ENCODE measurements at regions not wholly inside any gene's neighbourhood (a gene's known extent, or its start where the extent isn't known, plus 50 kb on each side); places are given as distances from the start of the nearest gene placed in this dataset.

- no peaks in the 10 kb centered on the region for H3K9me1 ChIP-seq (ENCODE audit: insufficient read depth, low read length)
- H3K79me1 ChIP-seq (ENCODE audit: low read depth in 1 of 2, low read length in 2 of 2): no peaks in the 10 kb centered on the region
- DNase-seq (no peak), ATAC-seq (ENCODE audit: low read depth) (no peak)
- no peaks in the 10 kb centered on the region for H3K36me3 ChIP-seq (ENCODE audit: control insufficient read depth, insufficient read depth, low read length)
- H3K4me2 ChIP-seq (ENCODE audit: low read depth, low read length): no peak overlapping the region
- H3K4ac ChIP-seq (ENCODE audit: low read depth, low read length): no peak overlapping the region
- no peak overlapping the region for H3K18ac ChIP-seq (ENCODE audit: low read depth, low read length)
- in situ Hi-C loops (cut with MboI; ENCODE audit: low sequenced_read_pairs): no loop called here
- H4K8ac ChIP-seq (ENCODE audit: low read depth in 2 of 2, low read length in 2 of 2): no peak overlapping the region
- H2BK120ac ChIP-seq (ENCODE audit: low read depth, low read length): no peak overlapping the region
- no peak overlapping the region for H4K5ac ChIP-seq (ENCODE audit: low read depth, low read length)
- no peak overlapping the region for H4K91ac ChIP-seq (ENCODE audit: insufficient read depth, low read depth, low read length)
- H3K27me3 ChIP-seq (ENCODE audit: control insufficient read depth, insufficient read depth, low read length): no peaks in the 10 kb centered on the region
- H2AK5ac ChIP-seq (ENCODE audit: low read depth, low read length): no peak overlapping the region
- dilution Hi-C loops (cut with HindIII; ENCODE audit: low sequenced_read_pairs, unreplicated experiment): no loop called here
- intact Hi-C loops (cut with micrococcal nuclease): no loop called here
- H2AK9ac ChIP-seq (replicated peaks; ENCODE audit: low read depth, low read length, poor library complexity): no peak overlapping the region
- no peak overlapping the region for H3K23ac ChIP-seq (ENCODE audit: low read depth, low read length)
- no TSS peak for BruUV-seq (replicated peaks)
- no peak overlapping the region for H3K56ac ChIP-seq (ENCODE audit: extremely low read depth, insufficient read depth, low read length)
- no peak overlapping the region for H3K4me3 ChIP-seq (ENCODE audit: insufficient read depth, low read depth, low read length)
- no peak overlapping the region for H2BK20ac ChIP-seq (ENCODE audit: low read depth, low read length)
- peaks cover 53% of the 10 kb centered on the region for H3K9me3 ChIP-seq (ENCODE audit: control insufficient read depth, insufficient read depth, low read length)
- TF ChIP-seq NFE2L2 (IDR thresholded peaks at IDR 0.05; ENCODE audit: low read depth, low read length) (no peak), RCOR1 (IDR thresholded peaks at IDR 0.05; ENCODE audit: insufficient replicate concordance, low read length) (no peak), CTCF (conservative IDR thresholded peaks at IDR 0.05; ENCODE audit: low read depth, low read length) (no peak), POLR2A (IDR thresholded peaks at IDR 0.05; ENCODE audit: low read depth, low read length) (no peak), RAD21 (IDR thresholded peaks at IDR 0.05; ENCODE audit: low read length) (no peak), FOS (IDR thresholded peaks at IDR 0.05; ENCODE audit: low read depth, low read length) (no peak), ELK1 (IDR thresholded peaks at IDR 0.05; ENCODE audit: borderline replicate concordance, low read depth, low read length) (no peak), MAZ (IDR thresholded peaks at IDR 0.05; ENCODE audit: borderline replicate concordance, low read depth, low read length) (no peak), MXI1 (IDR thresholded peaks at IDR 0.05; ENCODE audit: borderline replicate concordance, low read depth, low read length) (no peak), CHD1 (IDR thresholded peaks at IDR 0.05; ENCODE audit: low read depth, low read length) (no peak), RFX5 (IDR thresholded peaks at IDR 0.05; ENCODE audit: low read depth, low read length) (no peak)
- no peak overlapping the region for H3K27ac ChIP-seq (ENCODE audit: insufficient read depth, low read length)
- no peak overlapping the region for H2BK5ac ChIP-seq (ENCODE audit: low read depth, low read length, poor library complexity, severe bottlenecking)
- H3K14ac ChIP-seq (replicated peaks; ENCODE audit: low read depth, low read length): no peak overlapping the region
- H2BK15ac ChIP-seq (ENCODE audit: low read depth, low read length): no peak overlapping the region
- no peaks in the 10 kb centered on the region for H4K20me1 ChIP-seq (ENCODE audit: insufficient read depth, low read length)
- no peak overlapping the region for H3K9ac ChIP-seq (ENCODE audit: low read depth, low read length)
- CTCF ChIA-PET: no interaction called here
- no peak overlapping the region for H2AFZ ChIP-seq (replicated peaks; ENCODE audit: low read length, poor library complexity)
- no peaks in the 10 kb centered on the region for H3K4me1 ChIP-seq (ENCODE audit: control insufficient read depth, insufficient read depth, low read length)
- POLR2A ChIA-PET (ENCODE audit: unreplicated experiment): no interaction called here
- 84% methylated on average over 3 of the region's 8 CpGs; no CpG with 5 or more reads in 1 of the 2 experiments for WGBS, 2 experiments (ENCODE audit: extremely low coverage in 2 of 2, insufficient read length in 1 of 2)
Measured at GRCh38 chr22:48101704-48102103, 1339.3 kb downstream of the TBC1D22A start.

Measured in IMR-90 (cell line).